OCI-LY3 (cell line): ENCODE measurements at regions not wholly inside any gene's neighbourhood (a gene's known extent, or its start where the extent isn't known, plus 50 kb on each side); places are given as distances from the start of the nearest gene placed in this dataset.

ENCODE experiments used
- CTCF ChIP-seq: fragments of 200-600, 300-600 bp; sonication (generic); IDR thresholded peaks from 2 replicates; pipeline ENCODE4 v1.5.1; 2014; ENCODE audit warnings: antibody characterized with exemption, low read length, low read depth
- EZH2phosphoT487 ChIP-seq: fragments of 200-600 bp; shearing (Covaris generic); IDR thresholded peaks from 2 replicates; pipeline ENCODE4 v1.6.1; 2018; ENCODE audit warnings: antibody characterized with exemption, mixed run types, low read depth

GRCh38 chr19:20276011-20276731 lies 109.2 kb downstream of the ZNF486 start:
- no peak for TF ChIP-seq CTCF
- TF ChIP-seq EZH2phosphoT487: no peak
